ENCODE measurements at regions not wholly inside any gene's neighbourhood (a gene's known extent, or its start where the extent isn't known, plus 50 kb on each side); places are given as distances from the start of the nearest gene placed in this dataset.

DNA sequence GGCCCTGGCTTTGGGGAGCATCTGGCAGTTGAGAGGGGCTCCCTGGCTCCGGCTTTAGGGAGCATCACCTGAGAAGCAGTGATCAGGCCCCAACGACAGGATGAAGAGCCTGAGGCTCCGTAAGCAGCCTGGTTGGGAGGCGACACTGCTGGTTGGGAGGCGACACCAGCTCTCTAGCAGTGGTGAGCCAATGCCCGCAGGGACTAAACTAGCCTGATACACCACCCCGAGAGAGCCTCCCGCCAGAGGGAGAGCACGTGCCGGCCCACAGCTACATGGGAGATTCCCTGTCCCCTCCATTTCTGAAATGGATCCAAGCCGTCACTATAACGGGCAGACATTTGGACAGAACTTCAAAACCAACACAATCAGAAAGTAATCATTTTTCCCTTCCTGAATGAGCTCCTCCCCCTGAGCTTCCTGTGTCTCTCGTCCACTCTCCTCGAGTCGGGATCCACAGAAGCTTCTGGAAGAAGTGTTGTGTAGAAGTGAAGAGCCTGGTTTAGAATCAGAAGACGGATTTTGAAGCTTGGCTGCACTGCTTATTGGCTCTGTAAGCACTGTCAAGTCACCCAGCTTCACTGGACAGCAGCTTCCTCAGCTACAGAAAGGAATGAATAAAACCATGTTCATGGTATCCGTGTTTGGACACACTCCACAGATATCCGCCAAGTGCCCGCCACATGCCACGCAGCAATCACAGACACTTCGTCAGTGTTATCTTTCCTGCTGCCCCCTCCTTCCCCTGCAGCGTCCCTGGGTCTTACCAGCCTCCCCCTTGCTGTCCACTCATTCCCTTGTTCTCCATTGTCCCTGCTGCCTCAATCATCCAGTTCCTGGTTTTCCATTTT is 199.6 kb downstream of the TTLL2 start:
- FAIRE-seq (no peak), ATAC-seq (no peak), DNase-seq (ENCODE audit: extremely low read depth in 1 of 4, low spot score in 3 of 4) (no peak)
- no TSS peak for BruUV-seq (replicated peaks)
- H3K79me2 ChIP-seq (ENCODE audit: control insufficient read depth, insufficient read depth, low read length) = no peaks in the 10 kb centered on the region
- no peak overlapping the region for H3K4me2 ChIP-seq (ENCODE audit: insufficient read depth, low read length)
- WGBS (ENCODE audit: insufficient coverage, low coverage, missing lambda C conversion rate) = 1% methylated on average over 20 of the region's 22 CpGs
- H3K27me3 ChIP-seq (ENCODE audit: control insufficient read depth in 2 of 2, insufficient read depth in 2 of 2, low read length in 2 of 2) = peaks cover 46 to 72% of the 10 kb centered on the region in 2 experiments
- in situ Hi-C loops (cut with MboI) = no loop called here
- ChIA-PET CTCF (ENCODE audit: low intra/inter-chr PET ratio) (no interaction called here), POLR2A (interaction anchor here (0.6 to 0.9 kb wide), 3 partner anchors 10 to 97 kb away, joined by 3 to 5 read pairs (median 3); no protein-coding TSS in a partner anchor)
- no peaks in the 10 kb centered on the region for H3K9me1 ChIP-seq (ENCODE audit: control insufficient read depth, insufficient read depth, low read length)
- H3K36me3 ChIP-seq (ENCODE audit: control insufficient read depth, insufficient read depth, low read length) = no peaks in the 10 kb centered on the region
- no peak overlapping the region for H3K4me3 ChIP-seq
- H2AFZ ChIP-seq (ENCODE audit: low read depth, low read length) = no peak overlapping the region
- no peaks in the 10 kb centered on the region for H3K9me3 ChIP-seq (replicated peaks; ENCODE audit: control insufficient read depth, insufficient read depth, low read depth, low read length)
- no peak overlapping the region for H3K27ac ChIP-seq (ENCODE audit: extremely low read depth, low read depth, low read length)
- TF ChIP-seq, protein P1, sequence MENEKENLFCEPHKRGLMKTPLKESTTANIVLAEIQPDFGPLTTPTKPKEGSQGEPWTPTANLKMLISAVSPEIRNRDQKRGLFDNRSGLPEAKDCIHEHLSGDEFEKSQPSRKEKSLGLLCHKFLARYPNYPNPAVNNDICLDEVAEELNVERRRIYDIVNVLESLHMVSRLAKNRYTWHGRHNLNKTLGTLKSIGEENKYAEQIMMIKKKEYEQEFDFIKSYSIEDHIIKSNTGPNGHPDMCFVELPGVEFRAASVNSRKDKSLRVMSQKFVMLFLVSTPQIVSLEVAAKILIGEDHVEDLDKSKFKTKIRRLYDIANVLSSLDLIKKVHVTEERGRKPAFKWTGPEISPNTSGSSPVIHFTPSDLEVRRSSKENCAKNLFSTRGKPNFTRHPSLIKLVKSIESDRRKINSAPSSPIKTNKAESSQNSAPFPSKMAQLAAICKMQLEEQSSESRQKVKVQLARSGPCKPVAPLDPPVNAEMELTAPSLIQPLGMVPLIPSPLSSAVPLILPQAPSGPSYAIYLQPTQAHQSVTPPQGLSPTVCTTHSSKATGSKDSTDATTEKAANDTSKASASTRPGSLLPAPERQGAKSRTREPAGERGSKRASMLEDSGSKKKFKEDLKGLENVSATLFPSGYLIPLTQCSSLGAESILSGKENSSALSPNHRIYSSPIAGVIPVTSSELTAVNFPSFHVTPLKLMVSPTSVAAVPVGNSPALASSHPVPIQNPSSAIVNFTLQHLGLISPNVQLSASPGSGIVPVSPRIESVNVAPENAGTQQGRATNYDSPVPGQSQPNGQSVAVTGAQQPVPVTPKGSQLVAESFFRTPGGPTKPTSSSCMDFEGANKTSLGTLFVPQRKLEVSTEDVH (IDR thresholded peaks at IDR 0.05; ENCODE audit: low read depth, partially characterized antibody) = no peak
- TF ChIP-seq, protein P2, sequence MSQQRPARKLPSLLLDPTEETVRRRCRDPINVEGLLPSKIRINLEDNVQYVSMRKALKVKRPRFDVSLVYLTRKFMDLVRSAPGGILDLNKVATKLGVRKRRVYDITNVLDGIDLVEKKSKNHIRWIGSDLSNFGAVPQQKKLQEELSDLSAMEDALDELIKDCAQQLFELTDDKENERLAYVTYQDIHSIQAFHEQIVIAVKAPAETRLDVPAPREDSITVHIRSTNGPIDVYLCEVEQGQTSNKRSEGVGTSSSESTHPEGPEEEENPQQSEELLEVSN (IDR thresholded peaks at IDR 0.05; ENCODE audit: borderline replicate concordance in 1 of 2, extremely low read depth in 1 of 2, insufficient read depth in 1 of 2, insufficient read length in 1 of 2, low read depth in 1 of 2, low read length in 1 of 2, poor library complexity in 1 of 2, severe bottlenecking in 1 of 2) = peak in 1 of 2 experiments; percentile 31
- no peaks in the 10 kb centered on the region; the same call in 1 of the 2 replicates for H4K20me1 ChIP-seq (replicated peaks; ENCODE audit: control insufficient read depth, insufficient read depth, low read length)
- no peaks in the 10 kb centered on the region for H3K4me1 ChIP-seq (replicated peaks in 1 of 2; ENCODE audit: control insufficient read depth in 2 of 2, insufficient read depth in 2 of 2, low read length in 2 of 2)
- no peak overlapping the region for H3K9ac ChIP-seq (ENCODE audit: insufficient read depth in 1 of 2, low read depth in 2 of 2, low read length in 2 of 2)
- intact Hi-C loops (cut with micrococcal nuclease) = no loop called here
